Tibial nerve (tissue), 4 donors: ENCODE measurements at regions not wholly inside any gene's neighbourhood (a gene's known extent, or its start where the extent isn't known, plus 50 kb on each side); places are given as distances from the start of the nearest gene placed in this dataset.
"Not testable (repeated sequence)": the region's sequence is repeated elsewhere in the genome, so short reads cannot be mapped to it uniquely, and the experiment has no call there.

ENCODE experiments used
- DNase-seq, 2 donors: peaks; one replicate each; pipeline ENCODE4 v3.0.0-alpha.2; 2019; ENCODE audit warnings: low spot score in 2 of 2
- H3K27ac ChIP-seq, 4 donors: fragments of 200-600 bp; sonication (generic) in 3 of 4; one replicate each; pipeline ENCODE4 v1.5.1; 2017 to 2019; ENCODE audit warnings: mild to moderate bottlenecking in 1 of 4
- H3K27me3 ChIP-seq, 2 donors: fragments of 200-600 bp; sonication (generic) in 1 of 2; one replicate each; pipeline versions ENCODE4 v1.5.1 to v1.6.0; 2017 to 2019
- H3K36me3 ChIP-seq, 3 donors: fragments of 200-600 bp; sonication (generic); one replicate each; pipeline ENCODE4 v1.5.1; 2018 to 2019
- H3K4me1 ChIP-seq, 4 donors: fragments of 200-600 bp; sonication (generic) in 3 of 4; one replicate each; pipeline ENCODE4 v1.5.1; 2017 to 2019
- H3K4me3 ChIP-seq, 4 donors: fragments of 200-600 bp; sonication (generic) in 3 of 4; one replicate each; pipeline ENCODE4 v1.5.1; 2017 to 2019; ENCODE audit warnings: mild to moderate bottlenecking in 1 of 4, moderate library complexity in 1 of 4
- H3K9me3 ChIP-seq, 4 donors: fragments of 200-600 bp; sonication (generic) in 3 of 4; one replicate each; pipeline ENCODE4 v1.5.1; 2017 to 2019
- CTCF ChIP-seq, 5 experiments: fragments of 200-600 bp in 3 of 5; fragments of 450-650 bp in 2 of 5; sonication (generic) in 3 of 5; IDR thresholded peaks; one replicate each; pipeline ENCODE4 v1.5.1; 2016 to 2019; ENCODE audit warnings: antibody characterized with exemption in 5 of 5, mild to moderate bottlenecking in 3 of 5, moderate library complexity in 2 of 5
- EP300 ChIP-seq, 2 donors: sonication (generic); formaldehyde crosslinking; IDR thresholded peaks; one replicate each; pipeline ENCODE4 v1.6.1; 2017; ENCODE audit warnings: antibody characterized with exemption in 2 of 2, mild to moderate bottlenecking in 1 of 2
- POLR2A ChIP-seq, 2 donors: fragments of 450-650 bp; IDR thresholded peaks; one replicate each; pipeline ENCODE4 v1.6.1; 2017; ENCODE audit warnings: antibody characterized with exemption in 2 of 2, mild to moderate bottlenecking in 2 of 2, moderate library complexity in 2 of 2
- WGBS, 2 donors: methylation state at CpG; one replicate each; pipeline ENCODE4 v1.1.5; 2018; 5-methylcytosine and 5-hydroxymethylcytosine counted together

- Histone ChIP-seq H3K4me1 (no peaks in the 10 kb centered on the region), H3K27ac (no peak overlapping the region), H3K27me3 (peaks cover 0 to 2% of the 10 kb centered on the region in 2 donors), H3K9me3 (no peaks in the 10 kb centered on the region), H3K36me3 (no peaks in the 10 kb centered on the region), H3K4me3 (no peak overlapping the region)
- WGBS, 2 donors, result 66 to 69% methylated on average over 2 of the region's 2 CpGs
- TF ChIP-seq CTCF (IDR thresholded peaks at IDR 0.05), result no peak
- TF ChIP-seq POLR2A (IDR thresholded peaks at IDR 0.05), result no peak
- TF ChIP-seq EP300 (IDR thresholded peaks at IDR 0.05), result no peak
- no peak for DNase-seq
Observed at GRCh38 chr14:106343626-106344025, 817.2 kb downstream of the TMEM121 start.

- DNase-seq, H3K9me3 ChIP-seq, H3K4me3 ChIP-seq, H3K27me3 ChIP-seq, H3K36me3 ChIP-seq, H3K27ac ChIP-seq, H3K4me1 ChIP-seq: not testable (repeated sequence)
- 34 to 39% methylated on average over 5 of the region's 5 CpGs for WGBS, 2 donors
Observed at GRCh38 chr14:106344065-106344614, 817.8 kb downstream of the TMEM121 start.

GRCh38 chr14:106344791-106345479 is 818.6 kb downstream of the TMEM121 start:
- H3K36me3 ChIP-seq, H3K4me3 ChIP-seq, H3K9me3 ChIP-seq, DNase-seq, H3K27ac ChIP-seq, H3K4me1 ChIP-seq, H3K27me3 ChIP-seq: not testable (repeated sequence)
- 72 to 83% methylated on average over 5 of the region's 5 CpGs for WGBS, 2 donors

- DNase-seq, result no peak
- H3K36me3 ChIP-seq, result no peaks in the 10 kb centered on the region
- TF ChIP-seq EP300 (IDR thresholded peaks at IDR 0.05), result no peak
- no peak for TF ChIP-seq CTCF (IDR thresholded peaks at IDR 0.05)
- TF ChIP-seq POLR2A (IDR thresholded peaks at IDR 0.05), result no peak
- H3K9me3 ChIP-seq, result no peaks in the 10 kb centered on the region
- H3K4me1 ChIP-seq, result no peaks in the 10 kb centered on the region
- peaks cover 0 to 2% of the 10 kb centered on the region in 2 donors for H3K27me3 ChIP-seq
- H3K4me3 ChIP-seq, result no peak overlapping the region
- H3K27ac ChIP-seq, result no peak overlapping the region
- 69 to 73% methylated on average over 8 of the region's 8 CpGs for WGBS, 2 donors
Observed at GRCh38 chr14:106346084-106346483, 819.7 kb downstream of the TMEM121 start.

- no peaks in the 10 kb centered on the region for H3K36me3 ChIP-seq
- no peak for TF ChIP-seq EP300 (IDR thresholded peaks at IDR 0.05)
- no peak for TF ChIP-seq CTCF (IDR thresholded peaks at IDR 0.05)
- no peak for TF ChIP-seq POLR2A (IDR thresholded peaks at IDR 0.05)
- H3K27ac ChIP-seq, result no peak overlapping the region
- no peak overlapping the region for H3K4me3 ChIP-seq
- no peak for DNase-seq
- 91 to 93% methylated on average over 4 of the region's 4 CpGs for WGBS, 2 donors
- peaks cover 0 to 2% of the 10 kb centered on the region in 2 donors for H3K27me3 ChIP-seq
- H3K9me3 ChIP-seq, result no peaks in the 10 kb centered on the region
- no peaks in the 10 kb centered on the region for H3K4me1 ChIP-seq
Observed at GRCh38 chr14:106346534-106347290, 820.3 kb downstream of the TMEM121 start.

- H3K27me3 ChIP-seq, result peaks cover 0 to 2% of the 10 kb centered on the region in 2 donors
- no peaks in the 10 kb centered on the region for H3K36me3 ChIP-seq
- TF ChIP-seq EP300 (IDR thresholded peaks at IDR 0.05) (no peak), POLR2A (IDR thresholded peaks at IDR 0.05) (no peak), CTCF (IDR thresholded peaks at IDR 0.05) (no peak)
- no peak overlapping the region for H3K27ac ChIP-seq
- no peak overlapping the region for H3K4me3 ChIP-seq
- no peaks in the 10 kb centered on the region for H3K4me1 ChIP-seq
- no peak for DNase-seq
- no peaks in the 10 kb centered on the region for H3K9me3 ChIP-seq
- WGBS, 2 donors, result 50 to 58% methylated on average over 4 of the region's 4 CpGs
Observed at GRCh38 chr14:106347291-106347778, 821.0 kb downstream of the TMEM121 start.
